Esophagus squamous epithelium (tissue), 5 donors: ENCODE measurements at regions not wholly inside any gene's neighbourhood (a gene's known extent, or its start where the extent isn't known, plus 50 kb on each side); places are given as distances from the start of the nearest gene placed in this dataset.

ENCODE experiments used
- DNase-seq: peaks from one replicate; lab custom pipeline; 2025; lab: John Stamatoyannopoulos, UW
- H3K27ac ChIP-seq, 4 donors: fragments of 200-600 bp; sonication (generic); one replicate each; pipeline ENCODE4 v1.5.1; 2016 to 2019; ENCODE audit warnings: mild to moderate bottlenecking in 1 of 4
- H3K27me3 ChIP-seq, 4 donors: fragments of 200-600 bp; sonication (generic); 1 replicate in 3 of 4; 2 replicates in 1 of 4; pipeline versions ENCODE4 v1.5.1 to v1.6.0; 2017 to 2021; ENCODE audit warnings: antibody characterized with exemption in 1 of 4
- H3K36me3 ChIP-seq, 3 donors: fragments of 200-600 bp; sonication (generic); one replicate each; pipeline ENCODE4 v1.5.1; 2016 to 2019
- H3K4me1 ChIP-seq, 3 donors: fragments of 200-600 bp; sonication (generic); one replicate each; pipeline ENCODE4 v1.5.1; 2017 to 2019
- H3K4me3 ChIP-seq, 4 donors: fragments of 200-600 bp; sonication (generic); 1 replicate in 3 of 4; 2 replicates in 1 of 4; pipeline ENCODE4 v1.5.1; 2016 to 2019; ENCODE audit warnings: mild to moderate bottlenecking in 2 of 4, moderate library complexity in 1 of 4
- H3K9me3 ChIP-seq, 3 donors: fragments of 200-600 bp; sonication (generic); one replicate each; pipeline ENCODE4 v1.5.1; 2016 to 2019
- POLR2A ChIP-seq, 4 donors: fragments of 450-650 bp; IDR thresholded peaks; one replicate each; pipeline ENCODE4 v1.6.1; 2017; ENCODE audit warnings: antibody characterized with exemption in 4 of 4, mild to moderate bottlenecking in 4 of 4, moderate library complexity in 3 of 4
- WGBS, 2 donors: methylation state at CpG; one replicate each; pipeline ENCODE4 v1.1.5; 2018; 5-methylcytosine and 5-hydroxymethylcytosine counted together
- intact Hi-C: fragments of 100-400 bp; cut with DNase I; formaldehyde crosslinking; loops from one replicate; pipeline ENCODE4 v1.15.0; 2022
- TF ChIP-seq, protein P1 (sequence below), 6 experiments: fragments of 450-650 bp in 4 of 6; fragments of 200-600 bp in 2 of 6; sonication (generic) in 2 of 6; IDR thresholded peaks; one replicate each; pipeline ENCODE4 v1.5.1; 2016 to 2019; ENCODE audit warnings: antibody characterized with exemption in 6 of 6, mild to moderate bottlenecking in 4 of 6, moderate library complexity in 4 of 6
- donor health status: DM: yes; HTN: yes; CAD: no.

DNA sequence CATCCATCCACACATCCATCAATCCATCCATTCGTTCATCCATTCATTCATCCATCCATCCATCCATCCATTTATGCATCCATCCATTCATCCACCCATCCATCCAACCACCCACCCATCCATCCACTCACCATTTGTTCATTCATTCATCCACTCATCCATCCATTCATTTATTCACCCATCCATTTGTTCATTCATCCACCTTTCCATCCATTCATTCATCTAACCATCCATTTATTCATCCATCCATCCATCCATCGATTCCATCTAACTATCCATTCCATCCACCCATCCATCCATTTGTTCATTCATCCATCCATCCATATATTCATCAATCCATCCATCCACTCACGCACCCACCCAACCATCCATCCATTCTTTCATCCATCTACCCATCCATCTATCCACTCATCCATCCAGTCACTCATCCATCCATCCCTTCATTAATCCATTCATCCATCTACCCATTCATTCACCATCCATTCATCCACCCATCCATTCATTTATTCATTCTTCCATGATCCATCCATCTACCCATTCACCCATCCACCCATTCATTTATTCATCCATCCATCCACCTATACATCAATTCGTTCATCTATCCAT, 225.0 kb downstream of the TUBA3C start:
- Histone ChIP-seq H3K4me1 (no peaks in the 10 kb centered on the region), H3K27me3 (no peaks in the 10 kb centered on the region), H3K9me3 (peaks cover 0 to 48% (median 22%) of the 10 kb centered on the region in 3 donors), H3K4me3 (no peak overlapping the region), H3K36me3 (no peaks in the 10 kb centered on the region), H3K27ac (no peak overlapping the region)
- no peak for DNase-seq
- WGBS, 2 donors = 66 to 72% methylated on average over 4 of the region's 4 CpGs
- intact Hi-C loops = no loop called here
- TF ChIP-seq POLR2A (IDR thresholded peaks at IDR 0.05) = no peak
- TF ChIP-seq, protein P1, sequence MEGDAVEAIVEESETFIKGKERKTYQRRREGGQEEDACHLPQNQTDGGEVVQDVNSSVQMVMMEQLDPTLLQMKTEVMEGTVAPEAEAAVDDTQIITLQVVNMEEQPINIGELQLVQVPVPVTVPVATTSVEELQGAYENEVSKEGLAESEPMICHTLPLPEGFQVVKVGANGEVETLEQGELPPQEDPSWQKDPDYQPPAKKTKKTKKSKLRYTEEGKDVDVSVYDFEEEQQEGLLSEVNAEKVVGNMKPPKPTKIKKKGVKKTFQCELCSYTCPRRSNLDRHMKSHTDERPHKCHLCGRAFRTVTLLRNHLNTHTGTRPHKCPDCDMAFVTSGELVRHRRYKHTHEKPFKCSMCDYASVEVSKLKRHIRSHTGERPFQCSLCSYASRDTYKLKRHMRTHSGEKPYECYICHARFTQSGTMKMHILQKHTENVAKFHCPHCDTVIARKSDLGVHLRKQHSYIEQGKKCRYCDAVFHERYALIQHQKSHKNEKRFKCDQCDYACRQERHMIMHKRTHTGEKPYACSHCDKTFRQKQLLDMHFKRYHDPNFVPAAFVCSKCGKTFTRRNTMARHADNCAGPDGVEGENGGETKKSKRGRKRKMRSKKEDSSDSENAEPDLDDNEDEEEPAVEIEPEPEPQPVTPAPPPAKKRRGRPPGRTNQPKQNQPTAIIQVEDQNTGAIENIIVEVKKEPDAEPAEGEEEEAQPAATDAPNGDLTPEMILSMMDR (IDR thresholded peaks at IDR 0.05) = no peak

DNA sequence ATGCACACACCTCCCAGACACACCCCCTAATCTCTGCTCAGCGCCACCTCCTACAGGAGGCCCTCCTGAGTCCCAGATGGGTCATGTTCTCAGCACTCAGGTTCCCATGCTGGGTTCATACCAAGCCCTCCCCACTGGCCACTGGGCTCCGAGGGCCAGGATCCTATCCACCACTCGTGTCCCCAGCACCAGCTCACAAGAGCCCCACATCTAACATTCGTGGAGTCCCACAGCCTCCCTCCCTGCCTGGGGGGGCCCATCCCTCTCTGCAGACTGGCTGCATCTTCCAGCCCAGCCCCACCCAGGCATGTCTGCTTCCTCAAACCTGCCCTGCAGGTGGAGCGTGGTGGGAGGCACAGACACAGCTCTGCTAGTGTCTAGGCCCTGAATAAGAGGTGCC, 227.4 kb downstream of the TUBA3C start:
- Histone ChIP-seq H3K4me1 (no peaks in the 10 kb centered on the region), H3K27me3 (no peaks in the 10 kb centered on the region), H3K27ac (no peak overlapping the region), H3K36me3 (no peaks in the 10 kb centered on the region), H3K9me3 (peaks cover 0 to 34% (median 19%) of the 10 kb centered on the region in 3 donors), H3K4me3 (no peak overlapping the region)
- intact Hi-C loops = no loop called here
- 33% methylated on average over 4 of the region's 5 CpGs; no CpG with 5 or more reads in 1 of the 2 donors for WGBS, 2 donors
- DNase-seq = no peak
- TF ChIP-seq POLR2A (IDR thresholded peaks at IDR 0.05) = no peak

DNA sequence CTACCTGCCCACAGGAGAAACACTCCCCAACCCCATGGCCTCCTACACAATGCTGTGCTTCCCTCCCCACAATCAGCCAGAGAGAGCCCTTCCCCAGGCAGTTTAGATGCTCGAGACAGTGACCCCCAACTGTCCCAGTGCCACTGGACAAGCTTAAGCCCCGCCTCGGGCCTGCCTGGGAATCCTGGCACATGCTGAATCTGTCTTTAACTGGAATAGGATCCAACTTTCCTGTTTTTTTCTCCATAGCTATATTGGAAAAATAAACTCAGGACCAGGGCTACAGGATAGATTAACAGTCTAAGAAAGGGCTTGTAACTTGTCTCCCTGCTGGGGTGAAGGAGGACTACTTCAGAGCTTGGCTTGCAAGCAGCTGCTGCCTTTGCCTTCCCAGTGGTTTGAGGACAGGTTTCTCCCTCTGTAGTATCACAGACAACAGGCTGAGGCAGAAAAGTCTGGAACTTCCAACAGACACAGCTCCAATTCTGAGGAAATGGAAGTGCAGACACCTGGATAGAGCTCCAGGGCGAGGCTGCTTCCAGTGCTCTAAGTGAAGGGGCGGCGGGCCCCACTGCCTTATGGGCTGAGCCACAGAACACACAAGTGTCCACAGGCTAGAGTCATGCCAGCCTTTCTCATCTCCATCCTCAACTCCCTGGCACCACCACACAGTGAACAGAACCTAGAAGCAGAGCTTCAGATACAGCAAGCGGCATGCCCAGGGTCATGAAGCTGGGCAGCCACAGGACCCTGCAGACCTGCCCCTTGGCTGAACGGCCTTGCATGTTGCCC, 228.3 kb downstream of the TUBA3C start:
- intact Hi-C loops = no loop called here
- no peak for DNase-seq
- WGBS, 2 donors = 33 to 63% methylated on average over 4 to 5 of the region's 8 CpGs

DNA sequence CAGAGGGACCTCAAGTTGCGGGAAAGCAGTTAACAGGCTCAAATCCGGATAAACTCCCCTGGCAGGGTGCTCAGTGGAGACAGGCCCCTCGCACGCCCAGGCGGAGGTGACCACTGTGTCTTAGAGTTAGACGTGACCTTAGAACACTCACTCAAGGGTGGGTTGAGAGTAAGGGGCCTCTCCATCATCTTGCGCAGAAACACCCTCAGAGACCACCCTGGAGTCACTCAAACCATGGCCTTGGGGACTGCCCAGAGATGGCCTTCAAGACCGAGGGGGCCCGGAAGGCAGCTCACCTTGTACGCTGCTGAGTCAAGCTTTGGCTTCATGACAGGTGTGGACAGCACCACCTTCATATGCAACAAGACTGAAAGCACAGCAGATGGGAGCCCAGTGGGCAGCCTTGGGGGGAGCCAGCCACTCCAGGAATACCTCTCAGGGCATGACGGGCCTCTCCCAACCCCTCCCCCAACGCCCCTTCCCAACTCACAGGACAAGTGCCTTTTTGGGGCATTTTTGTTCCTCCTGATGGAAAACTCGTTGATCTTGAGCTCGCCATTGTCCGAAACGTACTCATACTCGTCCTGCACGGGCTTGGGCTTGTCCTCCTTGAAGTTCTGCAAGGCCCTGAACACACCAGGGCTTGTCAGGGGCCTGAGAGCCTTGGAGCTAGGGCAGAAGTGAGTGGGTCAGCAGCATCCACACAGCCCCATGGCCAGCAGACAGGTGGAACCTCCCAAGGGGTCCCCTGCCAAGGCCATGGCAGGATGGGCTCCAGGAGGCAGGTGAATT, 229.2 kb downstream of the TUBA3C start:
- no peaks in the 10 kb centered on the region for H3K36me3 ChIP-seq
- intact Hi-C loops = no loop called here
- TF ChIP-seq, protein P1 (IDR thresholded peaks at IDR 0.05) = no peak
- TF ChIP-seq POLR2A (IDR thresholded peaks at IDR 0.05) = no peak
- 61 to 74% methylated on average over 7 to 15 of the region's 18 CpGs for WGBS, 2 donors
- H3K27ac ChIP-seq = no peak overlapping the region
- H3K4me1 ChIP-seq = no peaks in the 10 kb centered on the region
- H3K9me3 ChIP-seq = peaks cover 0 to 16% (median 2%) of the 10 kb centered on the region in 3 donors
- H3K4me3 ChIP-seq = no peak overlapping the region
- no peaks in the 10 kb centered on the region for H3K27me3 ChIP-seq
- no peak for DNase-seq

More for the DNA sequence above, 228.3 kb downstream of the TUBA3C start:
- Histone ChIP-seq H3K27me3 (no peaks in the 10 kb centered on the region), H3K4me1 (no peaks in the 10 kb centered on the region), H3K4me3 (no peak overlapping the region), H3K9me3 (peaks cover 0 to 25% (median 10%) of the 10 kb centered on the region in 3 donors), H3K27ac (no peak overlapping the region), H3K36me3 (no peaks in the 10 kb centered on the region)
- TF ChIP-seq, protein P1 (IDR thresholded peaks at IDR 0.05) = no peak
- TF ChIP-seq POLR2A (IDR thresholded peaks at IDR 0.05) = no peak

DNA sequence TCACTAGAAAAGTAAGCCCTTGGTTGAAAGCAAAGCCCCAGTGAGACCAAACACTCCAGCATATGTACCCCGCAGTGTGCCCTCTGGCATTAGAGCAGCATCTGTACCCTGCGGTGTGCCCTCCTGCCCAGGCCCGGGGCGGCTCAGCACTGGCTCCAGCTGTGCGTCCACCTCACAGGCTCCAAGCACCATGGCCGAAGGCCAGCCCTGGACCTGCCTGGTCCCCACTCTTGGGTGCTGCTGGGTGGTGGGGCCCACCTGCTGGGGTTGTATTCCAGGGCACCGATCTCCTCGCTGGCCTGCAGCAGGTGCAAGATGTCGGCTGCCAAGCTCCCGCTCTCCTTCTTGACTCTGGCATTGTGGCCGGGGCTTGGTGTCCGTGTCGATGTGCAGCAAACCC, 230.2 kb downstream of the TUBA3C start:
- no peaks in the 10 kb centered on the region for H3K27me3 ChIP-seq
- H3K36me3 ChIP-seq = no peaks in the 10 kb centered on the region
- peaks cover 0 to 17% (median 0%) of the 10 kb centered on the region in 3 donors for H3K9me3 ChIP-seq
- DNase-seq = no peak
- intact Hi-C loops = no loop called here
- H3K27ac ChIP-seq = no peak overlapping the region
- H3K4me1 ChIP-seq = no peaks in the 10 kb centered on the region
- H3K4me3 ChIP-seq = no peak overlapping the region
- TF ChIP-seq POLR2A (IDR thresholded peaks at IDR 0.05) = no peak
- TF ChIP-seq, protein P1 (IDR thresholded peaks at IDR 0.05) = no peak
- WGBS, 2 donors = 82 to 89% methylated on average over 4 to 5 of the region's 13 CpGs
